Left lung (tissue), 4 donors: ENCODE measurements at regions not wholly inside any gene's neighbourhood (a gene's known extent, or its start where the extent isn't known, plus 50 kb on each side); places are given as distances from the start of the nearest gene placed in this dataset.
A peak's percentile ranks its signal among the peaks of the same experiment; 100 is the strongest.

ENCODE experiments used
- ATAC-seq: fragments of 200-7000 bp; cut with Tn5 transposase; one replicate; pipeline ENCODE4 v1.9.1; 2020; ENCODE audit warnings: moderate library complexity
- DNase-seq, 4 donors: peaks; one replicate each; pipeline ENCODE4 v3.0.0-alpha.2; 2013 to 2020
- H3K27ac ChIP-seq, 2 donors: fragments of 200-600 bp; sonication (generic) in 1 of 2; one replicate each; pipeline versions ENCODE4 v1.5.0 to v1.8.0; 2020 to 2021
- H3K27me3 ChIP-seq, 2 donors: fragments of 200-600 bp; sonication (generic) in 1 of 2; one replicate each; pipeline versions ENCODE4 v1.5.0 to v1.8.0; 2020 to 2021
- H3K36me3 ChIP-seq, 2 donors: fragments of 200-600 bp; sonication (generic) in 1 of 2; one replicate each; pipeline versions ENCODE4 v1.5.0 to v1.8.0; 2020 to 2021
- H3K4me1 ChIP-seq, 2 donors: fragments of 200-600 bp; one replicate each; pipeline ENCODE4 v1.8.0; 2021
- H3K4me3 ChIP-seq, 2 donors: fragments of 200-600 bp; sonication (generic) in 1 of 2; one replicate each; pipeline versions ENCODE4 v1.5.0 to v1.8.0; 2020 to 2021; ENCODE audit warnings: mild to moderate bottlenecking in 1 of 2
- H3K9me3 ChIP-seq, 2 donors: fragments of 200-600 bp; sonication (generic) in 1 of 2; one replicate each; pipeline versions ENCODE4 v1.5.0 to v1.8.0; 2020 to 2021
- CTCF ChIP-seq, 2 donors: fragments of 200-600 bp; sonication (generic) in 1 of 2; IDR thresholded peaks; one replicate each; pipeline versions ENCODE4 v1.5.0 to v1.8.0; 2021; ENCODE audit warnings: antibody characterized with exemption in 2 of 2
- intact Hi-C, 2 donors: fragments of 100-400 bp; cut with DNase I; formaldehyde crosslinking; loops; one replicate each; pipeline versions ENCODE4 v1.11.2 to v1.14.2; 2022
- donor health status: DM: no; HTN: yes; CAD: no.
- donor health status: DM: no; HTN: no; CAD: no.

- Histone ChIP-seq H3K27me3 (no peaks in the 10 kb centered on the region), H3K27ac (no peak overlapping the region), H3K4me3 (no peak overlapping the region), H3K4me1 (no peaks in the 10 kb centered on the region), H3K9me3 (no peaks in the 10 kb centered on the region), H3K36me3 (no peaks in the 10 kb centered on the region)
- DNase-seq: no peak
- ATAC-seq: no peak
- intact Hi-C loops: no loop called here
- no peak for TF ChIP-seq CTCF (IDR thresholded peaks at IDR 0.05)
These were observed 121.4 kb upstream of the CARD18 start for GRCh38 chr11:105260976-105261375.

- no peak for TF ChIP-seq CTCF (IDR thresholded peaks at IDR 0.05)
- Histone ChIP-seq H3K27ac (no peak overlapping the region), H3K9me3 (no peaks in the 10 kb centered on the region), H3K27me3 (no peaks in the 10 kb centered on the region), H3K4me1 (no peaks in the 10 kb centered on the region), H3K36me3 (no peaks in the 10 kb centered on the region), H3K4me3 (no peak overlapping the region)
- intact Hi-C loops: loop anchor here in 1 of 2 donors (10.0 kb wide), 1 partner anchor 201 kb away; the partner anchor contains the start of gene CARD16
- no peak for DNase-seq
- no peak for ATAC-seq
These were observed 106.3 kb upstream of the CARD18 start for GRCh38 chr11:105245781-105246315.

- H3K4me3 ChIP-seq: no peak overlapping the region
- H3K4me1 ChIP-seq: no peaks in the 10 kb centered on the region
- H3K36me3 ChIP-seq: no peaks in the 10 kb centered on the region
- DNase-seq (peak in 1 of 4 donors; percentile 19), ATAC-seq (peak; percentile 74)
- no peaks in the 10 kb centered on the region for H3K9me3 ChIP-seq
- TF ChIP-seq CTCF (IDR thresholded peaks at IDR 0.05): no peak
- H3K27me3 ChIP-seq: no peaks in the 10 kb centered on the region
- peak overlapping the region in 1 of 2 donors; percentile 26 for H3K27ac ChIP-seq
- intact Hi-C loops: loop anchor here in 1 of 2 donors (10.0 kb wide), 1 partner anchor 199 kb away; the partner anchor contains the start of gene CARD16
These were observed 104.7 kb upstream of the CARD18 start for GRCh38 chr11:105244160-105244825.

GRCh38 chr11:105241136-105241535 is 101.6 kb upstream of the CARD18 start:
- intact Hi-C loops: loop anchor here in 1 of 2 donors (10.0 kb wide), 1 partner anchor 196 kb away; the partner anchor contains the start of gene CARD16
- ATAC-seq (no peak), DNase-seq (no peak)
- Histone ChIP-seq H3K9me3 (no peaks in the 10 kb centered on the region), H3K4me1 (no peaks in the 10 kb centered on the region), H3K27ac (no peak overlapping the region), H3K27me3 (no peaks in the 10 kb centered on the region), H3K36me3 (no peaks in the 10 kb centered on the region), H3K4me3 (no peak overlapping the region)
- TF ChIP-seq CTCF (IDR thresholded peaks at IDR 0.05): no peak

- DNase-seq (no peak), ATAC-seq (no peak)
- Histone ChIP-seq H3K27me3 (no peaks in the 10 kb centered on the region), H3K27ac (no peak overlapping the region), H3K4me3 (no peak overlapping the region), H3K36me3 (no peaks in the 10 kb centered on the region), H3K4me1 (no peaks in the 10 kb centered on the region), H3K9me3 (no peaks in the 10 kb centered on the region)
- intact Hi-C loops: no loop called here
- no peak for TF ChIP-seq CTCF (IDR thresholded peaks at IDR 0.05)
These were observed 97.1 kb upstream of the CARD18 start for GRCh38 chr11:105236664-105237063.
